ENCODE measurements at regions not wholly inside any gene's neighbourhood (a gene's known extent, or its start where the extent isn't known, plus 50 kb on each side); places are given as distances from the start of the nearest gene placed in this dataset.

DNA sequence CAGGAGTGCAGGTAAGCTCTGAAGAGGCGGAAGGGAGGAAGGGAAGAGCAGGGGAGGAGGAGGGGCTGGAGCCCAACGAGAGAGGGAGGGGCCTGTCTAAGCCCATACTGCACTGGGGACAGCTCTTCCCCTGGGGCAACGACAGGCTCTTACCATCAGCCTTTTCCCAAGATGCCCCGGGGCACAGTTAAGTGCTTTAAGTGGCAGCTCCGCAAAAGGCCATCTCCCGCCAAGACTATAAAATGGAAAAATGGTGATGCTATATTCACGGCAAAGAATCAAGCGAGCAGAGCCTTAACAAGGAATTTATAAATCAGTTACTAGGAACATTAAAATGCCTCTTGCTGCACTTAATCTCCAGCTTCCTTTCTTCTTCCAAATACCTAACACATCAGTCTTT, 110.2 kb upstream of the NLRP1 start:
- no peak for DNase-seq (ENCODE audit: low read depth)

- no peak for DNase-seq (ENCODE audit: low read depth)
Measured at GRCh38 chr17:5695480-5695879, 111.2 kb upstream of the NLRP1 start.

GRCh38 chr17:5698959-5699358, 114.7 kb upstream of the NLRP1 start:
- no peak for DNase-seq (ENCODE audit: low read depth)

DNA sequence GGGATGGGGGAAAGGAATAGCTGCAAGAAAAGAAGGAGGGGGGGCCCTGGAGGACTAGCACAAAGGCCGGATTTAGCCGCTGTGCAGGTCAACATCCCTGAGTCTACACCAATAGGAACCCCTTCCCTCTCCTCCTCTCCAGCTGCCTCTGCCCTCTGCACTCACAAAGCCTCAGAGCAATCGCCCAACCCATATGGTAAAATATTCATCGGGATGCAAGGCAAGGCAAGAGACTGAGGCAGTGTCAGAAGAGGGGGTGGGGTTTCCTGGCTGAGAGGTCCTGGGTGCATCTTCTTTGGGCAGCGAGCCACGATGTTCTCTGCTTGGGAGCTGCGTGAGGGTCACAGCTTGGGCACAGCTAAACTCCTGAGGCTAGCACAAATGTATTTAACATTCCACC, 115.5 kb upstream of the NLRP1 start:
- no peak for DNase-seq (ENCODE audit: low read depth)

DNA sequence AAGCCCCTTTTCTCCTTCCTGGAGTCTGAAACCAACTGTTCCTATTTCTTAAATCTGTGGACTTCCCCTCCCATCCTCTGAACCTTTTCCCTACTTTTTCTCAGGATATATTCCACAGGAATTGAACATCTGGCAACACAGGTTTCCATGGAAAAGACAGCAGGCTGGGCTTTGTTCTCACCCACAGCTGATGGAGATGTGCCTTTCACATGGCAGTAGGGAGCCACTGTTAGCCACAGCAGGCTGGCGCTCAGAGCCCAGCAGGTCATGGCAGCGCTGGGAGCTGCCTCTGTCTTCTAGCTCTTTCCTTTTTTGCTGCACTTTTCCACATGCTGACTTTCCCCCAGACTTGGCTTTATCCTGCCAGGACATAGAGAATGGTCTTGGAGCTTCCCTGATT, 116.4 kb upstream of the NLRP1 start:
- DNase-seq (ENCODE audit: low read depth) = no peak

DNA sequence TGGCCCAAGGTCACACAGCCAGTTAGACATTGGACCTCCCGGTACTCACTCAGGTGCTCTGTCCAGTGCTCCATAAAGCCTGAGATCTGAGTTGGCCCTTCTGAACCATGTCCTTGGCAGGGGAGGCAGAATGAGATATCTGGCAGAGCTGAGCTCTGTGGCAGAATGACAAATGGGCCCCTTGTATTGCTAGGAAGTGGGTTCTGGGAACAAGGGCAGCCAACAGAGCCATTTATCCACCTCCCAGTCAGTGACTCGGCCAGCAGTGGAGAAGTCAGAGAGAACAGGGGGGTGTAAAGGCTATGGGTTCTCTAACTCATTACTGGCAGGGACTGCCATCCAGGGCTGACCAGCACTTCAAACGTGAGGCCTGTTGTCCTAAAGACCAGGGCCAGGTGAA, 117.1 kb upstream of the NLRP1 start:
- DNase-seq (ENCODE audit: low read depth) = no peak

DNA sequence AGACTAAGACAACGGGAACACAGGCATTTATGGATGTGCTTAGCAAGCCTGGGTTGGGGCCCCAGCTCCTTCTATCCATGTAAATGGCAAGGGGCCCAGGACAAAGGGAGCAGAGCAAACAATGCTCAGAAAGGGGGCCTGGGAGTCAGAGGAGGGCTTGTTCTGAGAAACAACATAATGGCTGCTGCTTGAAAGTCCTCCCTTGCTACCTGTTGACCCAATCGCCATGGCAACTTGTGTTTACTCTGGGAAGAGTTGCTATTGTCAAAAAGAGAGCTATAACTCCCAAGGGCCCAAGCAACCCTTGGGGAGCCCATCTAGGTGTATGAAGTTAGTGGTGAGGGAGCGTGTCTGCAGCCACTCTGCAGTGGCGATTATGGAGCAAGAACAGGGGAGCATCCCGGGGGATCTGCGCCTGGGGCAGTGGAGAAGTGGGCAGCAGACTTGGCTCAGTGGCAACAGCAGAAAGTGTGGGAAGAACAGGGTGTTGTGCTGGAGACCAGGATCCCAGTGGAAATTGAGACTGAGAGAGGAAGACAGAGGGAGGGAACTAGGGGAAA, 118.7 kb upstream of the NLRP1 start:
- no peak for DNase-seq (ENCODE audit: low read depth)

DNA sequence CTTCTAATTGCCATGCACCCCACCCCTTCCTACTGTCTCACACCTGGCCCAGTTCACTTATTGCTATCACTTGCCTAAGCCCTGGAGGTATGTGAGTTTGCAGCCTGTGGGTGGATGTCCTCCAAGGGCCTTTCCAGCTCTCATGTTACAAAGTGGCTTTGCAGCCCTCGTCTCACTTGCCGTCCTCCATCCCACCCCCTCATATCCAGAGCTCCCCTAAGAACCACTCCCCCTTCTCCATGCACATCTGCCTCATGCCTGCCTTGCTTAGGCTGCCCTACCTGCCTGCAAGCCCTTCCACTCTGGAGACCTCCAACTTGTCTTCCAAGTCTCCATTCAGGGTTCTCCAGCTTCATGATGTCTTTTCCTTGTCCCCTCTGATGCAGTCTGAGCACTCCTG, 119.4 kb upstream of the NLRP1 start:
- DNase-seq (ENCODE audit: low read depth) = no peak

GRCh38 chr17:5705081-5705875, 121.0 kb upstream of the NLRP1 start:
- peak; percentile 5 for DNase-seq (ENCODE audit: low read depth)

DNA sequence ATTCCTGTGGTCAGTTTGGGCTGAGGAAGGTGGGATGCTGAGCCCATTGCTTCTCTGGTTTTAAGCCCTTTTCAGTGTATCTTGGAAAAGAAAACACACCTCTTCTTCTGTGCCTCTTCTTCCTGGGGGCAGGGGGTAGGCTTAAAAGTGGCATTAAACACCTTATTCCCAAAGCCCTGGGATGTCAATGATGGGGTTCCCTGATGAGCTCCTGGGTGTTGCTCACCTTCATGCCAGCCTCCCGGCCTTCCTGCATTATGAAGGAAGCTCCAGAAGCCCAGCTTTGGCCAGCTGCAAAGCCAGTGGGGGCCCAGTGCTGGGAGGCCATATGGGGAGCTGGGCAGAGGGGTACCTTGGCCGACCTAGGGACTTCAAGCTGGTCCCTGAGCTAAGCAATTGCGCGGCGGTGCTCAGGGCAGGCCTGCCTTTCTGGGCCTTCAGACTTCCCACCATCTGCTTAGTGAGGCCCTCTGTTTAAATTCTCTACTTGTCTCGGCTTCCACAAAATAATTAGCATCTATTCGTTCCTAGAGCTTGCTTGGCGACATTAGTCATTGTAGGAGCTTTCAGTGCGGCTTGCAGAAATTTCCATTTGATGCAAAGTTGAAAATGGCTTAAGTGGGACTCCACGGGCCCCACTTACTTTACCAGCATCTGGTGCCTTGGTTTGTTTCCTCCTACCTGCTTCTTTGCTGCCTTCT, 121.7 kb upstream of the NLRP1 start:
- DNase-seq (ENCODE audit: low read depth) = no peak

DNA sequence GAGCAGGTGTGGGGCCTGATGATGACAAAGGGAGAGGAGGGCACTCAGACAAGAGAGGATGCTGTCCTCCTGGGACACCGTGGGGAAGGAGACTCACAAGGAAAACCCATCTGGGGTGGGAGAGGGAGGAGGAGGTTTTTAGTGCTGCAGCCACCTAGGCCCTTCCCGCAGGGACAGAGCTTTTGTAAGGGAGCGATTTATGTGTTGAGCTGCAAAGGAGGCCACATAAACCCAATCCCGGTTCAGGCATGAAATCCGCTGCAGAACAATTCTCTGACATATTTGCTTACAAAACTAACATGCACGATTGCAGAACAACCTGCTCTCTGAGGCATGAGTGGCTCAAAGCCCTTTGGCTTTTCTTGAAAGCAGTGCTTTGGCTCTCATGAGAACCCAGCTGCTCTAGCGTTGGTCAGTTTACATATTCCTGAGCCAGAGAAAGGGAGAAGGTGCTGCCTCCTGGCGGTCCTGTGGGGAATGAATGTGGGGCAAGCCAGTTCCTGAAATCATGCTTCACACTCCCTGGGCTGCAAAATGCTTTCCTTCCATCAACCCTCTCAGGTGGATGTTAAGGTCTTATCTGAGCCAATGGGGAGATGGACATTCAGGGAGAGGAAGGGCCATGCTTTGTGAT, 122.4 kb upstream of the NLRP1 start:
- peak; percentile 57 for DNase-seq (ENCODE audit: low read depth)

- DNase-seq (ENCODE audit: low read depth) = no peak
Measured at GRCh38 chr17:5707482-5707881, 123.2 kb upstream of the NLRP1 start.

DNA sequence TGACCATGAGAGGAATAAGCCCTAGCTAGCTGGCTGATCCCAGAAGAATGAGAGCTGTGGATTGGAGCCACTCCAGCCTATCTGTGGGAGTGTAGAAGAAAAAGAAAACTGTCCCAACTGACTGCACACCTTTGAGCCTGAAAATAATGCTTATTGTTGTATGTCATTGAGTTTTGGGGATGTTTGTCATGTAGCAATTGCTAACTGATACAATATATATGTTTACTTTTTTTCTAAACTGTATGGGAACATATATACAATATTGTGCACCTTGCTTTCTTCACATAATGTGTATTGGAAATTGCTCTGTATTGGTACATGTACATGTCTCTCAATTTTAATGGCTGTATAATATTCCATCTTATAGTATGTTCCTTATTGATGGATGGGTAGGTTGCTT, 124.0 kb upstream of the NLRP1 start:
- no peak for DNase-seq (ENCODE audit: low read depth)

DNA sequence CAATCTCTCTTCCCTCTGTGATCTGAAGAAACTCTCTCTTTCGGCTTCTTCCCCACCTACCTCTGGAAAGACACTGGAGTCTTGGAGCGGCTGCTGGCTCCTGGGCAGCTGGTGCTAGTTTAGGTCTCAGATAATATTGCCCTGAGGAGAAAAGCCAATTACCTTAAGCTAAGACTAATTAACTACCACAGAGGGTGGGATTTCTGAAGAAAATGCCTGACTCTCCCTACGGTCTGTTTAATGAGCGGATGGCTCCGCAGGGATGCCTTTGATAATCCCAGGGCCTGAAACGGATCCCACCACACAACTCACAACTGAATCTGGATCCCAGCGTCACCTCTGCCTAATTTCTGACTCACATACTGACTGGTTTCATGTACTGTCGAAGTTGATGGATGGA, 127.0 kb upstream of the NLRP1 start:
- DNase-seq (ENCODE audit: low read depth) = no peak

- no peak for DNase-seq (ENCODE audit: low read depth)
Measured at GRCh38 chr17:5714993-5715392, 130.7 kb upstream of the NLRP1 start.

DNA sequence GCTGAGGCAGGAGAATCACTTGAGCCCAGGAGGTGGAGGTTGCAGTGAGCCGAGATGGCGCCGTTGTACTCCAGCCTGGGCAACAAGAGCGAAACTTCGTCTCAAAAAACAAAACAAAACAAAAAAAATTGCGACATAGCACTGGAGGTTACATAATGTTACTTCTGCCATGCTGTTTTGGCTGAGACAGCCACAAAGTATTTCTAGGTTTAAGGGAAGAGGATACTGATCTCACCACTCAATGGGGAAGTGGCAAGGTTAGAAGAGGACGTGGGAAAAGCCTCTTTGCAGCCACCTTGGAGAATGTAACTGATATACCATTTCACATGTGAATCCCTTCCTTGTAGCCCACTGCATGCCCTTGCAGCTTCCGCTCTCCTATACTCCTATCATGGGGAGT, 131.2 kb upstream of the NLRP1 start:
- no peak for DNase-seq (ENCODE audit: low read depth)

- no peak for DNase-seq (ENCODE audit: low read depth)
Measured at GRCh38 chr17:5718726-5719125, 134.4 kb upstream of the NLRP1 start.

- no peak for DNase-seq (ENCODE audit: low read depth)
Measured at GRCh38 chr17:5719976-5720375, 135.7 kb upstream of the NLRP1 start.

DNA sequence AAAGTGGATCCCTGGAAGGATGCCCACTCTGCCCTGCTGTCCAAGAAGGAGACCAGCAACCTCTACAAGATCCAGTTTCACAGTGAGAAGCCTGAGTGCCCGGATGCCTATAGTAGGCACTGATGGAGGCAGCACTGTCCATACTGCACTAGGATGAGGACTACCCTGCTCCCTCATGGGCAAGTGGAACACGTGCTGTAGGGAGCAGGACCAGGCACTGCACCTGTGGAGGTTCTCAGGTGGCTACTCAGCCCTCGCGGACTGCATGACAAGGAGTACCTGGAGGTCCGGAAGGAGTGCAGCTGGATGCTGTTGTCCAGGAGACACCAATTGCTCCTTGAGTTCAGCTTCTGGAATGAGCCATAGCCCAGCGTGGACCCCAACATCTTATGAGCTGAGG, 146.1 kb upstream of the NLRP1 start:
- no peak for DNase-seq (ENCODE audit: low read depth)

DNA sequence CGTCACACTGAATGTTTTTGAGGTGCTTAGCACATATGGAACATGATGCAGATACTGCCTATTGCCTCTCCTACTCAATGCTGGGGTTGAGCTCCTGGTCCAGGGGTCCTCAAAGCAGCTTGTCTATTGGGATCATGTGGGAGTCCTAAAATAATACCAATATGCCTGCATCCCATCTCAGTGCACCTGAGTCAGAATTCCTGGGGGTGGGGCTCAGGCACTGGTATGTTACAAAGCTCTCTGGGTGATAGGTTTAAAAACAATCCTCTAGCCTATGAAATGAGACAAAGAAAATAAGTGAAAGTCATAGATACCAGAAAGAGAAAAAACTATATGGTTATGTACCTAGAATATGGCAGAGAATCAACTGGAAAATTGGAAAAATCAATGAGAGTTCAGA, 156.6 kb upstream of the NLRP1 start:
- DNase-seq (ENCODE audit: low read depth) = no peak

DNA sequence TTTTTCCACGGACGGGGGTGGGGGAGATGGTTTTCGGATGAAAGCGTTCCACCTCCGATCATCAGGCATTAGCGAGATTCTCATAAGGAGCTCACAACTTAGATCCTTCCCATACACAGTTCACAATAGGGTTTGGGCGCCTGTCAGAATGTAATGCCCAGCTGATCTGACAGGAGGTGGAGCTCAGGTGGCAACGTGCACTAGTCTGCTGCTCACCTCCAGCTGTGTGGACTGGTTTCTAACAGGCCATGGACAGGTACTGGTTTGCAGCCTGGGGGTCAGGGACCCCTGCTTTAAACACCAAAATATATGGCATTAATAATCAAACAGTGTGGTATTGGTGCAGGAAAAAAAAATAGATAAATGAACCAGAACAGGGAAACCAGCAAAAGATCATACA, 157.5 kb upstream of the NLRP1 start:
- DNase-seq (ENCODE audit: low read depth) = no peak

DNA sequence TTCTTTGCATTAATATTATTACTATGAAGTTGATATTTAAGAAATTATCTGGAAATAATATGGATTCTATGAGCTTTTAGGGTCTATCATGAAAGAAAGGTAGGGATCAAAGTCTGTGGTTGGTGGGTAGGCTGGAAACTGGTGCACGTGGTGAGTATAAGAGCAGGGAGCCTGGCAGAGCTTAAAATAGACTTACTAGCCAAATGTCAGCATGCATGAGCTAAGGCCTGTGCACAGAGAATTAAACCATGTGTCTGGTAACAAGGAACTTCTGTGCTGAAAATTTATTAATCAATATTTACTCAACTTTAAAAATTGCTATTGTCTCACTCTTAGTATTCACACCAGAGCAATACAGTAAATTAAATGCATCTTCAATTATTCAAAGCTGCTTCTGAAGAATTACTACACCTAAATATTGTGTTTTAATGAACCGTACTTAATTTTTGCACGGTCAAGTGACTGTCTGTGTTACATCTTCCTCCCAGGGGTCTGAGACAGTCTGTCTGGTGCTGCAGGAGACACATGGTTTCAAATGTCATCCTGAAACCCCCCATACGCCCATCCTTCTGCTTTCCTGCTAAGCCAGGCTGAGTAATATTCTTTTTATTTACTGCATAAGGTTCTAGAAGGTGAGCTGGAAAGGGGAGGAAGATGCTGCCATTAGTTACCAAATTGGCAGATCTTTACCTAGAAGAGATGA, 161.0 kb upstream of the NLRP1 start:
- DNase-seq (ENCODE audit: low read depth) = no peak
